ENCODE measurements at regions not wholly inside any gene's neighbourhood (a gene's known extent, or its start where the extent isn't known, plus 50 kb on each side); places are given as distances from the start of the nearest gene placed in this dataset.

- Histone ChIP-seq H3K9me3 (ENCODE audit: control insufficient read depth, low read depth, low read length) (no peaks in the 10 kb centered on the region), H3K4ac (ENCODE audit: low read depth, low read length) (no peak overlapping the region), H4K20me1 (ENCODE audit: control insufficient read depth, insufficient read depth, insufficient read length) (no peaks in the 10 kb centered on the region), H3K27ac (ENCODE audit: insufficient read length, low read depth, low read length) (no peak overlapping the region), H3K14ac (ENCODE audit: insufficient read depth, low read length) (no peak overlapping the region), H3K18ac (ENCODE audit: insufficient read length, low read depth, low read length) (no peak overlapping the region), H3K9ac (ENCODE audit: extremely low read depth, insufficient read length, low read length) (no peak overlapping the region), H3K4me1 (ENCODE audit: insufficient read depth, low read length) (no peaks in the 10 kb centered on the region), H2BK5ac (ENCODE audit: insufficient read length, low read length) (no peak overlapping the region), H2BK12ac (ENCODE audit: insufficient read length, low read depth, low read length) (no peak overlapping the region), H3K79me2 (ENCODE audit: insufficient read depth, low read length) (no peaks in the 10 kb centered on the region), H3T11ph (ENCODE audit: low read length) (no peak overlapping the region), H2AFZ (ENCODE audit: low read length) (no peak overlapping the region), H3K56ac (ENCODE audit: insufficient read length, low read depth, low read length) (peak overlapping the region; percentile 65), H3K27me3 (ENCODE audit: insufficient read depth, low read length) (no peaks in the 10 kb centered on the region), H3K79me1 (ENCODE audit: insufficient read depth, low read depth, low read length, poor library complexity, severe bottlenecking) (no peaks in the 10 kb centered on the region), H4K5ac (ENCODE audit: insufficient read length, low read depth, low read length) (no peak overlapping the region), H2AK5ac (ENCODE audit: insufficient read length, low read length) (no peak overlapping the region), H3K23ac (ENCODE audit: insufficient read length, low read depth, low read length) (no peak overlapping the region), H2BK20ac (ENCODE audit: low read depth, low read length, poor library complexity, severe bottlenecking) (no peak overlapping the region), H2BK15ac (ENCODE audit: low read depth, low read length) (no peak overlapping the region), H4K91ac (ENCODE audit: insufficient read length, low read depth, low read length) (no peak overlapping the region), H3K4me2 (ENCODE audit: insufficient read depth, insufficient read length, low read length) (no peak overlapping the region), H3K23me2 (ENCODE audit: insufficient read length, low read depth, low read length, poor library complexity, severe bottlenecking) (no peaks in the 10 kb centered on the region), H4K8ac (replicated peaks; ENCODE audit: insufficient read length, low read depth, low read length) (no peak overlapping the region), H2BK120ac (ENCODE audit: low read depth, low read length, poor library complexity, severe bottlenecking) (no peak overlapping the region)
- Mint-ChIP-seq H3K27ac (no peak overlapping the region), H3K36me3 (ENCODE audit: insufficient read depth in 1 of 3, low read depth in 3 of 3) (no peaks in the 10 kb centered on the region), H3K4me1 (no peaks in the 10 kb centered on the region), H3K4me3 (no peak overlapping the region), H3K27me3 (ENCODE audit: low read depth) (peaks cover 11% of the 10 kb centered on the region), H3K9me3 (no peaks in the 10 kb centered on the region)
- DNase-seq, result no peak
- no CpG with 5 or more reads among the region's 2 CpGs for WGBS (ENCODE audit: extremely low coverage, insufficient read length, low lambda C conversion rate)
- no peak for TF ChIP-seq CTCF (conservative IDR thresholded peaks at IDR 0.05)
These were observed 143.0 kb upstream of the GALNT15 start for GRCh38 chr3:16031434-16031833.
